Esophagus (tissue), 2 donors: ENCODE measurements at regions not wholly inside any gene's neighbourhood (a gene's known extent, or its start where the extent isn't known, plus 50 kb on each side); places are given as distances from the start of the nearest gene placed in this dataset.

ENCODE experiments used
- H3K27ac ChIP-seq, 2 donors: one replicate each; pipeline ENCODE4 v1.5.1; 2013; ENCODE audit warnings: low read depth in 2 of 2, mild to moderate bottlenecking in 2 of 2, inconsistent platforms in 1 of 2, low read length in 1 of 2, moderate library complexity in 1 of 2
- H3K27me3 ChIP-seq, 2 donors: one replicate each; pipeline ENCODE4 v1.6.1; 2013; ENCODE audit warnings: low read length in 2 of 2, control low read depth in 1 of 2, mild to moderate bottlenecking in 1 of 2; ENCODE audit not compliant: insufficient read depth in 2 of 2, control insufficient read depth in 1 of 2
- H3K36me3 ChIP-seq, 2 donors: one replicate each; pipeline ENCODE4 v1.6.1; 2013; ENCODE audit warnings: low read length in 1 of 2; ENCODE audit not compliant: control insufficient read depth in 2 of 2, insufficient read depth in 2 of 2
- H3K4me1 ChIP-seq, 2 donors: one replicate each; pipeline ENCODE4 v1.6.1; 2013; ENCODE audit warnings: low read length in 1 of 2; ENCODE audit not compliant: control insufficient read depth in 2 of 2, insufficient read depth in 2 of 2
- H3K4me3 ChIP-seq, 2 donors: one replicate each; pipeline ENCODE4 v1.5.1; 2013; ENCODE audit warnings: low read length in 2 of 2, mild to moderate bottlenecking in 2 of 2, low read depth in 1 of 2, moderate library complexity in 1 of 2
- H3K9me3 ChIP-seq, 2 donors: one replicate each; pipeline ENCODE4 v1.6.1; 2013; ENCODE audit warnings: mild to moderate bottlenecking in 2 of 2, low read depth in 1 of 2, low read length in 1 of 2, moderate library complexity in 1 of 2; ENCODE audit not compliant: control insufficient read depth in 2 of 2, insufficient read depth in 1 of 2
- WGBS, 2 donors: extraction: QIAGEN DNeasy Blood & Tissue Kit; methylation state at CpG; one replicate each; pipeline ENCODE4 v1.1.7; 2013; 5-methylcytosine and 5-hydroxymethylcytosine counted together
- donor health status: healthy with polysubstance abuse.
- donor health status: Bipolar disorder and iron deficiency.

DNA sequence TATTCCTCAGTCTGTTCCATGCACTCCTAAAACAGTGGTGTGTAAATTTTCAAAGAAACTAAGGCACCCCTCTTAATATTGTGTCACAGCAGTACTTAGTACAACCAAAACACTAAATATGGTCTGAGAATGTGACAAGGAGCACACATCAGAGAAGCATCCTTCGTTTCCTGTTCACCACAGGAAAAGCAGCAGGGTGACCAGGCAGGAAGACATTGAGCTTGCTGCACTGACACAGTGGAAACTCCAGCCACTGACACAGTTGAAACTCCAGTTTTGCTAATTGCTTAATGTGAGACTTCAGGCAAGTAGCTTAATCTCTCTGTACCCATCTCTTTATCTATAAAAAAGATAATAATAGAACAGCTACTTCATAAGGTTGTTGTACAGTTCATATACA lies 353.0 kb upstream of the RORA start:
- no peak overlapping the region for H3K4me3 ChIP-seq
- no peak overlapping the region for H3K27ac ChIP-seq
- no peaks in the 10 kb centered on the region for H3K36me3 ChIP-seq
- H3K9me3 ChIP-seq: peaks cover 0 to 3% of the 10 kb centered on the region in 2 donors
- H3K27me3 ChIP-seq: no peaks in the 10 kb centered on the region
- 30 to 33% methylated on average over 1 of the region's 1 CpG for WGBS, 2 donors
- H3K4me1 ChIP-seq: no peaks in the 10 kb centered on the region

DNA sequence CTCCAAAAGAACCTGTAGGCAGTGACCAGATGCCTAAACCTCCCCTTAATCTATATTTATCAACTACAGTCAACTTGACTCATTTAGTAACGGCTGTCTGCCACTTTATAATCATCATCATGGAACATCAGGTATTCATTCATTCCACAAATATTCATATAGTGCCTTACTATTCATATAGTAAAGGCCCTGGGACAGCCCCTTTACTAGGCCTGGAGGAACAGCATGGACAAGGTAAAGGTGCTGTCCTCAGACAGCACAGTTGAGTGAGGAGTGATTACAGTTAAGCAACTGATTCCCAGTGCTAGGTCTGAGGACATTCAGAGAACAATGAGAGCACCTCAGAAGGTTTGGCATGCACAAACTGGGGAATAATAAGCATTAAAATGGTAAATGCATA lies 346.5 kb upstream of the RORA start:
- 71 to 81% methylated on average over 1 of the region's 1 CpG for WGBS, 2 donors
- Histone ChIP-seq H3K4me3 (no peak overlapping the region), H3K27me3 (no peaks in the 10 kb centered on the region), H3K9me3 (peaks cover 0 to 3% of the 10 kb centered on the region in 2 donors), H3K4me1 (no peaks in the 10 kb centered on the region), H3K27ac (no peak overlapping the region), H3K36me3 (no peaks in the 10 kb centered on the region)

DNA sequence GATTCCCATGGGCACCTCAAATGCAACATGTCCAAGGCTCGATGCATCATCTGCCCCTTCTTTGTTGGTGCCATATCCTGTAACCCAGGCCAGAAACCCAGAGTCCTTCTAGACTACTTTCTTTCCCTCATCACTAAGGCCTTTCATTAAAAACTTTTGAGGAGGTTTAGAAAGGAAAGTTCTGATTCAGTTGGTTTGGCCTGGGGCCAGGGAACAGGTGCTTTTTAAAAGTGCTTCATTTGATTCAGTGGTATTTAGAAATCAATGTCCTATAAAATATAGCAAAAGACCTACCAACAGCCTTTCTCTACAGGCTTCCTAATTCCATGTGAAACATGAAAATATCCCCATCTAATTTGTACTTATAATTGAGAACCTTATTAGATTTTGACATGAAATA lies 341.9 kb upstream of the RORA start:
- H3K4me1 ChIP-seq: no peaks in the 10 kb centered on the region
- H3K9me3 ChIP-seq: no peaks in the 10 kb centered on the region
- H3K4me3 ChIP-seq: no peak overlapping the region
- no peak overlapping the region for H3K27ac ChIP-seq
- H3K36me3 ChIP-seq: no peaks in the 10 kb centered on the region
- peaks cover 0 to 2% of the 10 kb centered on the region in 2 donors for H3K27me3 ChIP-seq
- WGBS, 2 donors: 90 to 91% methylated on average over 1 of the region's 1 CpG

DNA sequence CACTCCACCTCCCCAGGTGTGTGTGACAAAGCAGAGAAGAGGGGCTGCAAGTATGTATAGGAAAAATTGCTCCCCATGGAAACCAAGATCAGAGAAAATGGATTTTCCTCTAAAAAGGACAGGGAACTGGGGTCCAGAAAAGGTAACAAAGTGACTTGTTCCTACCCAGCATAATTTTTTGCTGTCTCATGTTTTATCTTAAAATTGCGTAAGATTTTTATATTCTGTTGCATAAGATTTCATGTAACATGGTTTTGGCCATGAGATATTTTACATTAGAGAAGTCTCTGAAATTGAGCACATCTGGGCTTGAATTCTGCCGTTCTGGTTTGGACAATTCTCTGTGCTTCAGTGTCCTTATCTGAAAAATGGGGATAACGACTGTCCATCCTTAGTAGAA lies 335.7 kb upstream of the RORA start:
- H3K27me3 ChIP-seq: peaks cover 0 to 2% of the 10 kb centered on the region in 2 donors
- no peaks in the 10 kb centered on the region for H3K36me3 ChIP-seq
- no peaks in the 10 kb centered on the region for H3K4me1 ChIP-seq
- 78 to 86% methylated on average over 3 of the region's 3 CpGs for WGBS, 2 donors
- H3K9me3 ChIP-seq: no peaks in the 10 kb centered on the region
- no peak overlapping the region for H3K4me3 ChIP-seq
- H3K27ac ChIP-seq: no peak overlapping the region

DNA sequence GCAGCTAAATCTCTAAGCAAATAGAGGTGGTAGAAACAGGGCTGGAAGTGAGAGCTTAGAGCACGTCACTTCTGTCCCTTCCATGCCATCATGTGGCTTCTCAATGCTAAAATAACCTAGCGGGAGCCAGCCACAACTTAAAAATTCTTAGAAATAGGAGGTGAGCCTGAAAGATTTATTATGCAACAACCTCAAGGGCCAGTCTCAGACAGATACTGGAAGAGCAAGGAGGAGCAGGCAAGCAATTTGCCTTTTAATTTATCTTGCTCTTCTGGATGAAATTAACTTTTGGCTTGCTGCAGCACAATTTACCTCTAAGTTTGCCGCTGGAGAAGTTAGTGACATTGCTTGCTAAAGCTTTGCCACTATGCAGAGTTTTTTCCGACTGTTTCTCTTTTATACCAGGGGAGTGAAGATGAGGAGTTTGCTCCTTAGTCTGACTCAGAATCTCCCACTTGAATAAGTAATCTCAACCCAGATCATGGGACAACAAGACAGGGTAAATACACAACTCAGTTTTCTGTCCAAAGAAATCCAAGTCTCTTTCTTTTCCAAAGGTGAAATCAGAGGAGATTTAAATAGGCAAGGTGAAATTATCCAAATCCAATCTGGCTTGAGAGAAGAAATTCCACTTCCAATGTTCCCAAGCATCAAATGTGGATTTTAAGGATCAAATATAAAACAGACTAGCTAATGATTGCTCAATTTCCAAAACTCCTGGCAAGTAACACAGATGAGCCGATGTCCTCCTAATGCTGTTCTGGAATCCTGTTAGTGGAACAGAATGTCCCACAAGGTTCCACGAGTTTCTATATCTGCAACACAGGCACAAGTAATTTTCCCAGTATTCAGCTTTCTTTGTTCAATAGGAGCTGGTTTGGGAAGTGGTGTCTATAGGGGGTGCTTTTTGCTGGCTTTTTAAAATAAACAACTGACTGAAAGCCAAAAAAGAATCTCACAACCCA lies 329.4 kb upstream of the RORA start:
- H3K36me3 ChIP-seq: no peaks in the 10 kb centered on the region
- H3K27ac ChIP-seq: no peak overlapping the region
- H3K9me3 ChIP-seq: no peaks in the 10 kb centered on the region
- WGBS, 2 donors: 56 to 58% methylated on average over 6 of the region's 6 CpGs
- H3K4me1 ChIP-seq: no peaks in the 10 kb centered on the region
- peaks cover 0 to 5% of the 10 kb centered on the region in 2 donors for H3K27me3 ChIP-seq
- no peak overlapping the region for H3K4me3 ChIP-seq

DNA sequence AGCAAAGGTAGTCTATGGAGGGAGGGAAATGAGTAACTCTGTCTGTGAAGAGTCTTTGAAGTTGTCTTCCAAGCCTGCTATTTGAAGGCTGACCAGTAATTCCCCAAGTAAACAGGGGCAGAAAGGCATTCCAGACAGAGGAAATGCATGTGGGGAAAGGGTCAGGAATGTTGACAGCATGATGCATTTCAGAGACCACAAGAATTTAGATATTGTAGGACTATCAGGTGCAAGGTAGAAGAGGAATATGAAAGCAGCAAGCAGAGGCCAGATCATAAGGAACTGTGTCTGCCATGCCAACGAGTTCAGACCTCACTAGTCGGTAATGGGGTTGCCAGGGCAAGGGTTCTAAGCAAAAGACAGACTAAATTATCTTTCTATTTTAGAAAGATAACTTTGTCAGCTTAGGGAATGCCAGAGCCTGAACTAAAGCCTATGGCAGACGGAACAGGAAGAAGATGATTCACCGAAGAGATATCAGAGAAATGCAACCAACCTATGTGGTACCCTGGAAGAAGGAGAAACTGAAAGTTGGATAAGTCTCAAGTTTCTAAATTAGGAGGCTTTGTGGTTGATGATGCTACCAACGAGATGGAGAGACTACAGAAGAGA lies 327.0 kb upstream of the RORA start:
- no peak overlapping the region for H3K4me3 ChIP-seq
- no peaks in the 10 kb centered on the region for H3K9me3 ChIP-seq
- WGBS, 2 donors: 48 to 60% methylated on average over 5 of the region's 5 CpGs
- no peak overlapping the region for H3K27ac ChIP-seq
- H3K27me3 ChIP-seq: peaks cover 0 to 5% of the 10 kb centered on the region in 2 donors
- no peaks in the 10 kb centered on the region for H3K36me3 ChIP-seq
- no peaks in the 10 kb centered on the region for H3K4me1 ChIP-seq

DNA sequence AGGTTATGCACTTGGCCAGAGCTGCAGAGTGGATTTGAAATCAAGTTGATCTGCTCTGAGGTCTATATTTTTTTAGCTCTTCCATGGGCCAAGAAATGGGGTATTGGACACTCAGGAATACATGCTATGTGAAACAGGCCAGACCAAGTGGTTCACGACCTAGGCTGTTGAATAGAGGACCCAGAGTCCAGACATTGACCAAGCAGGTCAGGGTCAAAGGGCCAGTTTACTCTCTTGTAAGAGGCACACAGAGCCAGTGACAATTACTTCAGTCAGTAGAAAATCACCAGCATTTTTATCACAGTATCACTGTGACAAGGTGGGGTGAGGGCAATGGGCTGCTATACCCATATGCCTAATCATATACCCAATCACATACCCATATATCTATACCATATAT lies 320.6 kb upstream of the RORA start:
- Histone ChIP-seq H3K27me3 (no peaks in the 10 kb centered on the region), H3K36me3 (no peaks in the 10 kb centered on the region), H3K9me3 (no peaks in the 10 kb centered on the region), H3K4me3 (no peak overlapping the region), H3K4me1 (no peaks in the 10 kb centered on the region), H3K27ac (no peak overlapping the region)
- 33 to 50% methylated on average over 1 of the region's 1 CpG for WGBS, 2 donors

DNA sequence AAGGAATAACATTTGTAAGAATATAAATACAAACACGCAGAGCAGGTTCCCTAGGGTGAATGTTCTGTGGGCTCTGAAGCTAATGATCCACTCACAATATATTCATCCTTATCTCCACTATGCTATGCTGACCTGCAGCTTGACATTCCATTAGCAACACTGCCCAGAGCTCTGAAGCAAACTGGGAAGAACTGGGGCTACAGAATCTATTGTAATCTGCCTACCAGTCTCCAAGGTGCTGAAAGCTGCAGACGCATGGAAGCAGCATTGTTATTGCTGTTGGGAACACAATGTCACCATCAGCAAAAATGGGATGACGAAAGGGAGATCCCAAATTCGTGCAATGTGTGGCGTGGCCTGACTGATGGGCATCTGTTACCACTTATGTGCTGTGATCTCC lies 316.7 kb upstream of the RORA start:
- Histone ChIP-seq H3K27ac (no peak overlapping the region), H3K27me3 (no peaks in the 10 kb centered on the region), H3K9me3 (no peaks in the 10 kb centered on the region), H3K36me3 (no peaks in the 10 kb centered on the region), H3K4me3 (no peak overlapping the region), H3K4me1 (no peaks in the 10 kb centered on the region)
- 68 to 74% methylated on average over 5 of the region's 5 CpGs for WGBS, 2 donors

DNA sequence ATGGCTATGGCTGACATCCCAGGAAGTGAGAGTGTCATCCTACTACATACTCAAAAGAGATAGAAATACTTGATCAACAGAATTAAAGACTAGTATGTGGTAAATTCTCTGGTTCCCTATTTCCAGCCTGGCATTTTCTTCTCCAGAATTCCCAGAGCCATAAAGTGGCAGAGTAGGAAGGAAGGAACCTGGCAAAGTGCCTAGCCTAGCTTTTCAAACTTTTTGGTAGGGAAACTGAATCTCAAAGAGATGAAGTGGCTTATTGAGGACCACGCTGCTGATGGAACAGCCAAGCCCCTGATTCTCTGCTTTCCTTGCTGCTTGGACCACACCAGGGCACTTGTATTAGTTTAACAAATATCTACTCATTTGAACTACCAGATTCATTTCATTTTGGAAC lies 312.4 kb upstream of the RORA start:
- Histone ChIP-seq H3K9me3 (no peaks in the 10 kb centered on the region), H3K4me1 (no peaks in the 10 kb centered on the region), H3K27me3 (no peaks in the 10 kb centered on the region), H3K4me3 (no peak overlapping the region), H3K36me3 (no peaks in the 10 kb centered on the region), H3K27ac (no peak overlapping the region)
- WGBS, 2 donors: 78 to 87% methylated on average over 1 of the region's 1 CpG

DNA sequence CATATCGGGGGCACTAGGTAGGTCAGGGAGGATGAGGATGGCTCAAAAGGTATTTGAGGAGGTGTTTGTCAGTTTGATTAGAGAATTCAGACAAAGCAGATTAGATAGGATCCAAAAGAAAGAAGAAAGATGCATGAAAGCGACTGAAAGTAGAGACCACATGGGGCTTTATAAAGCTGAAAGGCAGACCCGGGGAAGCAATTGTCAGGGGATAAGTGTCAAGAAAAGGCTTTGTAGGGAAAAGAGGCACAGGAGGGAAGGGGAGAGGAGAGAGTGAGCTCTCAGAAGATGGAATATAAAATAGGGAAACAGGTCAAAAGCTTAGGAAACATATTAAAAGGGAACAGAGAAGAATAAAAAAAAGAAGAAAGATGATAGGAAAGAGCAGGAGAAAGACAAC lies 308.2 kb upstream of the RORA start:
- Histone ChIP-seq H3K27me3 (no peaks in the 10 kb centered on the region), H3K4me3 (no peak overlapping the region), H3K9me3 (no peaks in the 10 kb centered on the region), H3K27ac (no peak overlapping the region), H3K36me3 (no peaks in the 10 kb centered on the region), H3K4me1 (no peaks in the 10 kb centered on the region)
- WGBS, 2 donors: 55 to 63% methylated on average over 3 of the region's 3 CpGs
